GM19351 (cell line): ENCODE measurements at regions not wholly inside any gene's neighbourhood (a gene's known extent, or its start where the extent isn't known, plus 50 kb on each side); places are given as distances from the start of the nearest gene placed in this dataset.

Source experiments
- ATAC-seq: cut with Tn5 transposase; IDR thresholded peaks from one replicate; pipeline ENCODE4 v1.9.1; 2021; ENCODE audit warnings: mild to moderate bottlenecking, moderate library complexity; ENCODE audit not compliant: unreplicated experiment

DNA sequence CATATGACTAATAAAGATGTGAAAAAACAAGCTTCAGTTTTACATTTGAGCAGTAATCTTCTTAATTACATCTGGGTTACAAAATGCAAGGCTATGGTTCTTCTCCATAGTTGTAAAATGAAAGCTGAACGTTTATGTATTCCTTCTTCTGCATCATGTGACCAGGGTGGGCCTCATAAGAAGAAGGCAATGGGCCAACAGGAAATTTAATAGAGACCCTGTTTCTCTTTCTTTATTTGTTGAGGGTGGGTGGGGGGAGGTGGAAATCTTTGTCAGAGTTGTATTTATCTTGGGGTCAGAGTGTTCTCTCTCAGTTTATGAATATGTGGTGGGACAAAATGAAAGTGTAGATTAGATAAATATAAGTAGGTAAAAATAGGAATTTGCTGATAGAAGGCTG, 418.8 kb downstream of the TLE4 start:
- no peak for ATAC-seq

DNA sequence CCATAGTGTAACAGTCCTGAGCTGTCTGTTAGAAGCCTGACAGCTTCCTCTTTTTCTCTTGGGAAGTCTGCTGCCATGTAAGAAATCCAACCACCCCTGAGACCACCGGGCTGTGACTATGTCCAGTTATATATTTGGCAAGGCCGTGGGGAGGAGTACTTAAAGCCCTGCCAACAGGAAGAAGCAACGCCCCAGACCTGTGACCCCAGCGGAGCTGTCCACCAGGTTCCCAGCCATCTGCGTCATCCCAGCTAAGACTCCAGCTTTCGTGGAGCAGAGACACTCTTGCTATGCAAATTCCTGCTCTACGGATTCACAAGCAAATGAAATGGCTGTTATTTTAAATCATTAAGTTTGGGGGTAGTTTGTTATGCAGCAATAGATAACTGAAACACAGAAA, 417.3 kb downstream of the TLE4 start:
- no peak for ATAC-seq

DNA sequence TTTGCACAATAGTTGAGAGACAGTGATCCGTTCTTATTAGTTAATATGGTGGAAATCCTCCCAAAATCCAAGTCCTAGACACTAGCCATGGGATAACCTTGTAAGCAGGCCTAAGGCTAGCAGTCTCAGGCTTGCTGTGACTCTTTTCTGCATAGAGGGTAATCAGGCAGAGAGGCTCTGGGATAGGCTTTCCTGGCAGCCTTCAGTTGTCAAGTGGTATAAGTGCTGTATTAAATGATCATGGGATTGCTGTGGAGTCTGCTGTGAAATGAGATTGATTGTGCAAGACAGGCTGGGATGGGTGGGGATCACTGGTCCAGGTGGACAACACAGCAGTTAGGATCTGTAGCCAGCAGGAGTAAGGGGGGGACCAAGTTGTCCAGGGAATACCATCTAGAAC, 416.4 kb downstream of the TLE4 start:
- no peak for ATAC-seq

GRCh38 chr9:79986437-79986836, 414.7 kb downstream of the TLE4 start:
- ATAC-seq = no peak

DNA sequence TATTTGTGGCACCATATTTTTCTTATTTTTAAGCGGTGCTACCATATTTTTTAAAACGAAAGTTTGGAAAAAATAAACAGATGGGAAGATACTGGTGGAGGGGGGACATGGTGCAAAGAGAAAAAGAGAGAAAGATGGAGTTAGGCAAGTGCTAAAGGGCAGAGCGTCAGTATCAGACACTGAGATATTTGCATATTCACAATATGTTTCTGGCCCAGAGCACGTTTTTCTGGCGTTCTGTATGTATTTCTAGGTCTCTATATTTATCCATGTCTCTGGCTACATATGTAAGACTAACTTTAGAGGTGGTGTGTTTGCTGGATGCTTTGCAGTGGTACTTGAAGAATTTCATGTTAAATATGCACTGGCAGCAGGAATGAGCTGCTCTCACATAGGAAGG, 414.0 kb downstream of the TLE4 start:
- no peak for ATAC-seq

- ATAC-seq = no peak
Measured at GRCh38 chr9:79985264-79985663, 413.5 kb downstream of the TLE4 start.

DNA sequence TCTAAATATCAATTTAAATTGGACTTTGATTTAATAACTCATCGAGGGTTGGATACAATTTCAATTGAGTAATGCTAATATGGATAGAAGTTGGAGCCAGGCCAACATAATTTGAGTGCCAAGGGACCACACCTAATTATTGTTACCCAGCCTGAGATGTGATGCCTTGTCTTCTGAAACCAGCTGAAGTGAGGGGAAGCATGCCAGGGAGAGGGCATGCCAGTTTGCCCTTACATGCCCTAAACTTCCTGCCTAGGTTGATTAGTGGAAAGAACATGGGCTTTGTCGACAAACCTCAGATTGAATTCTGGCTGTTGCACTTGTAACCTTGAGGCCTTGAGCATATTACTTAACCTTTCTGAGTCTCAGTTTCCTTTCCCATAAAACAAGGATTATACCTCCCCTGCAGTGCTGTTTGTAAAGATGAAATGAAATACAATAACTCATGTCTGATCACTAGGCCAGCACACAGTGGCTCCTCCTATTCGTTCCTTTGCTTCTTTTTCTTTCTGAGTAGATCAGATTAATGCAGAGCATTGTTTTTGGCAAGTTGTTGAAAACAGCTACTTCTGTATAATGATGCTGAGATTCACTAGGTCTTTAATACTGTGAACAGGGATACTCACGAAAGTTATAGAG, 412.8 kb downstream of the TLE4 start:
- ATAC-seq = no peak

DNA sequence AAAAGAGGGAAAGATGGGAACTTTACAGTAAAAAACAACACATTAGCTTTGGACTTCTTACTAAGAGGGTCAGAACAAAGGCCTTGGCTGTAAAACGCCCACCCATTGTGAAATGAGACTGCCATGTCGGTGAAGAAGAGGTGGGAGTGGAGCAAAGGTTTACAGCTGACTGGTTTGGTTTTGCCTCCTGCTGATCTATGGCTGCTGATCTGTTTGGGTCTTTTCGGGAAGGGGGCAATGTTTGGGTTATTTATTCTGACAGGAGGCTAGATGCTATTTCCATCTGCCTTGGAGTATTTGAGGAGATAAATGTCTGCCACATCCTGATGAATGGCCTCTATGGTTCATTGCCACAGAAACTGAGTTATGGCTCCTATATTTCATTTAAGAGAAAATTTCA, 408.7 kb downstream of the TLE4 start:
- ATAC-seq = no peak

GRCh38 chr9:79977510-79978197, 405.9 kb downstream of the TLE4 start:
- no peak for ATAC-seq

- ATAC-seq = no peak
Measured at GRCh38 chr9:79977074-79977435, 405.3 kb downstream of the TLE4 start.

DNA sequence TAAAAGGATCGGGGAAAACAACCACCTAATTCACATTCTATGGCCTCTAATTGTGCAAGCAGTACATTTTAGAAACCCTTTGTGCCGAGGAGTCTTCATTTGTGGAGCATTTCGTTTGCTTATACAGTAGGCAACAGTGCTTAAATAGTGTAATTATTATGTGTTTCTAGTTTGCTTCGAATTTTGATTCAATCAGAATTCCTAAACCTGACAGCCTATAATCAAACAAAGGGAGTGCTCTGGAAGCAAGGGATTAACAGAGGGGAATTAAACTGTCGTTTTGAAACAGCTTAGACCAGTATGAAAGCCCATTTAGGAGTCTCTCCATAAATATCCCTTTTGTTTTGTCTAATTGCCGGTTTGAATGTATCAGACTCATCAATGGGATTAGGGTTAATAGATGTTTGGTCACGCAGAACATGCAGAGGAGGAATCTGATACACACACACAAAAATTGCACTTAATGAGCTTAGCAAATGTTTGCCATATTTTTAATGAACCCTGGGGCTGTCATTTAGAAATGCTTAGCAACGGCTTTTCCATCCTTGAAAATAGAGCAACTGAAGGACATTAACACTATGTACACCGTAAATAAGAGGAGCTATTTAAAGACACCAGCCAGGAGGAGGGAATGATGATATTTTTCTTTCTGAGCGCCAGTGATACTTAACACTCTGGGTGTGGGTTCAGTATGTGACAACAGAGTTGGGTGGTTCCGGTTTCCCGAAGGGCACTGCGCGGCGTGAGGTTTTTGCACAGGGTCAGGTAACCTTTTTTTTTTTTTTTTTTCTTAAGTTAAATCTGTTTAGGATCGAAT, 404.7 kb downstream of the TLE4 start:
- no peak for ATAC-seq

DNA sequence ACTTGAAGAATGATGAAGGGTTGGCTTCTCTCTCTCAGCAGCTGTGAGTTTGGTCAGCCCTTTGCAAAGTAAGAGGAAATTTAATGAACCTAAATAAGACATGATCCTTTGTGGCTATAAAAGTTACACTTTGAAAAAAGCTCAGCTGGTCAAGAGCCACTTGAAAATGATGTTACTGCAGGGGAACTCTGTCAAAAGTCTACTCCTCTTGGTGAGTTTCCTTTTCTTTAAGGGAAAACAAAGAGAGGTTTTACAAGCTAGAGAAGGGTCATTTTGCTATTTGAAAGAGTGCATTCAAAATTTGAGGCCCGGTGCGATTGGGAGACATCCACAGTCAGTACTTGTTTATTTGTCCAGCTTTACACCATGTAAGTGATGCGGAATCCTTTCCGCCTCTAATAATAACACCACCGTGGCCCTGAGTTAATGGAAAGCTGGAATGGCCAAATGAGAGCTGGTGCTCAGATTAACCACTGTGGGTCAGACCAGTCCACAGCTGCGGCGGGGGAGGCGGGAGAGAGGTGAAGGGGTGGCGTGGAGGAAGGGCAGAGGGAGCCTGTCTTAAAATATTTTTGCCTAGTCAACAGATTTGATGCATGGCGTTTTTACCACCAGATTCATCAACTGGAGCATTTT, 404.0 kb downstream of the TLE4 start:
- ATAC-seq = no peak

DNA sequence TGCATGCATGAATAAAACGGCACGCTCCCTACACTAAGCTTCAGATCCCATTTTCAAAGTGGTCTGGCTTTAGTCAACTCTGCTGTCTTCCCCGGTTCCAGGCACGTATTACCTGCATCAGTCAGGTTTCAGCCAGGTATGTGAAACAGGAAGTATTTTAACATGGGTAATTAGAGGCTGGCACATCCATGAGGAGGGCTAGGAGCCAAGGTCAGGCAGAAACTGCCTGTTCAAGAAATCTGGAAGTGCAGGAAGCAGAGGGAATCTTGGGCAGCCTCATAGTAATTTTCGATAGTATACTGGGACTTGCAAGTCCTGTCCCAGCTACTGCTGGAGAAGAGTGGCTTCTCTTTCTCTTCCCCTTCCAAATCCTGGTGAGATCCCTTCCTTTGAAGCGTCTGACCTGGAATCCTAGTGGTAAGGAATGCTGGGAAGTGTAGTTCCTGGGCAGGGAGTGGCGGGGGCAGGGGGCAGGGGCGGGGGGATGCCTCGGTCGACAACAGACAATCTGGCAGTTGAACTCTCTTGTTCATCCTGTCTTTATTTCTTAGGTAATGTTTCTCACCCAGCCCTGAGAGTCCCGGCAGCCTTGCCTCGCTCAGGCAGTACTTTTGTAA, 403.1 kb downstream of the TLE4 start:
- ATAC-seq = no peak

DNA sequence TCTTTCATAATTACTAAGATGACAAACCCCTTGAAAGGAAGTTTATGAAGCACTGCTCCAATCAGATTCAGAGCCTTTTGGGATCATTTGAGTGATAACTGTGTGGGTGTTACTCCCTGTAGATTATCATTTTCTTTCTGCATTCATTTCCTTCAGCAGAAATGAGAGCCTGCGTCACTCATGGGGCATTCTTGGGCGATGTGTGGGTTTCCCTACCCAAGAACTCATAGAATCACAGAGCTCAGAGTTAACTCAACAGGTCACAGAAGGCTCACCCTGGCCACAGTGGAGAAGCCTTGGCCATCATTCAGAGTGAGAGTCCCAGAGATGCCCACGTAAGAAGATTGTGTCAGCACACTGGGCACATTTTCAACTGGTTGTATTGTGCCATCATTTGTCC, 401.9 kb downstream of the TLE4 start:
- ATAC-seq = no peak

GRCh38 chr9:79970146-79970425, 398.3 kb downstream of the TLE4 start:
- ATAC-seq = no peak

DNA sequence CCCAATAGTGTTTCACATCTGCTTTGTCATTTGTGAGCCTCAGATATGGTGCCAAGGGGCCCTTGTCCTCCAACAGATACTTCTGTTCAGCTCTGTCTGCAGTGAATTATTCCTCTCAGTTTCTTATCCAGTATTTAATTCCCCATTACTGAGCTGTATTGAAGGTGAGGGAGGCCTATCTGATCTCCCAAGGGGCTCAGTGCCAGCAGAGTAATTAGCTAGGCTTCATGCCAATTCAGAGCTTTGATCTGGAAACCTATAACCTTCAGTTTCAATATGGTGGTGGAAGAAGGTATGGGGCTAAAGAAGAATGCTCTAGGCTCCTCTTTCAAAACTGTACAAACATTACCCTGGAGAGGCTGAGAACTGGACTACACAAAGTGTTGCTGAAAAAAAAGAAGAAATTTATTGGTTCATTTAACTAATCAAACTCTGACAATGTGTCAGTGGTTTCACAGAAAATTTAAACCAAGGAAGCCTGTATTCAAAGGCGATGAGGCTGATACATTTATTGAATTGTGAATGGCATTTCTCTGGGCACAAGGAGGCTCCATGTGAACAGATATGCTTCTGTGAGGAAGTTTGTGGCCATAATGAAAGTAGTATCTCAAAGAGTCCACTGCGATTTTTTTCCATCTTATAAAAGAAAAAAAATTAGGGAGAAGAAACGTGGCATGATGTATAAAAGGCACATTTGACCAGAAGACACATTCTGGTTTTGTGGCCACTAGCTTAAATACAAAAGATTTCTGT, 397.8 kb downstream of the TLE4 start:
- no peak for ATAC-seq

- no peak for ATAC-seq
Measured at GRCh38 chr9:79968533-79968932, 396.8 kb downstream of the TLE4 start.

DNA sequence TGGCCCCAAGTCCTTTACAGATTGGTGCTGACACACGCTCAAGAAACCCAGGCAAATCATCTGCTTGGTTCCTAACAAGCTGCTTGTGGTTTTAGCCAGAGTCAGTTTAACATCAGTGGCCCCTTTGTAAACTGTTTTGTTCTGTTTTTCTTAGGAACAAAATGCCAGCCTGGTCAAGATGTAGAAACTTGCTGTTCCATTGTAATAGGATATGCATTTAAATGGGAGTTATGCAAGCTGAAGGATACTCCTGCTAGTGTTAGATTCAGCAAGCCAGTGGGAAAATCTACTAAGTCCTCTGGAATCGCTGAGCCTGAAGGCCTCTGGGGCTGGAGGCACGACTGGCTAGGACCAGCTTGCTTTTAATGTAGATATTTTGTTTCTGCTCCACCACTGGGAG, 391.1 kb downstream of the TLE4 start:
- ATAC-seq = no peak

DNA sequence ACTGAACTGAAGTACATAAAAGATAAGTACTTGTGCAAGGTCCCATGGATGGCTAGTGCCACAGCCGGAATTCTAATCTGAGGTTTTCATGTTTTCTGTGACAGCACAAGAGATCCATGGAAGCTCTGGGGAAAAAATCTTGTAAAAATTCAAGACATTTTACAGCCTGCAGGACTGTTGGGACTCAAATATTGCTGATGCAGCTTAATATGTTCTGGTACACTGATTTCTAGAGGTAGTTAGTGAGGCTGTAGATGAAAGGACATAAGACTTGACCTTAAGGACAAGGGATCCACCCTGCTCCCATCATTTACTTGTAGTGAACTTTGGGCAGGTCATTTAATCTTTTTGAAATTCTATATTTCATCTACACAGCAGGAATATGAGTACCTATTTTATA, 390.4 kb downstream of the TLE4 start:
- no peak for ATAC-seq

GRCh38 chr9:79955300-79955699, 383.5 kb downstream of the TLE4 start:
- ATAC-seq = no peak

- no peak for ATAC-seq
Measured at GRCh38 chr9:79953908-79954307, 382.1 kb downstream of the TLE4 start.
